ENCODE measurements at regions not wholly inside any gene's neighbourhood (a gene's known extent, or its start where the extent isn't known, plus 50 kb on each side); places are given as distances from the start of the nearest gene placed in this dataset.

- H3K4me2 ChIP-seq (ENCODE audit: low read depth, low read length, poor library complexity, severe bottlenecking) = no peak overlapping the region
These were observed 410.4 kb upstream of the NPVF start for GRCh38 chr7:25638590-25639244.

DNA sequence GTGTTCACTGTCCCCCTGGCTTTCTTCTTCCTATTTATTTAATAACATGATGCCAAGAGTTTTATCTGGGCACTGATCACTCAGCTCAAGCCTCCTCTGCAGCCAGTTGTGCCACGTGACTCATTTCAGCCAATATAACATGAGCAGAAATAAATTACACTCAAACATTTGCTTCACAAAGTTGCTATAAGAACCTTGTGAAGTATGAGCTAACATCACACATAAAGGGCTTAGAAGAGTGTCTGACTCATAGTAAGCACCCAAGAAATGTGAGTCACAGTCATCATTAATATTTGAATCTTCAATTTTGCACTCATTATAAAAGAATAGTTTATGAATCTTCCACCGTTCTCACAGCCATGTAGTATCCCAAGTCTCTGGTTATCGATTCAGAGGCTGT is 414.6 kb upstream of the NPVF start:
- H2AFZ ChIP-seq (ENCODE audit: low read length) = no peak overlapping the region
- no peak for DNase-seq
- H3K4me3 ChIP-seq (ENCODE audit: low read length) = no peak overlapping the region
- H3K27me3 ChIP-seq (ENCODE audit: low read length) = no peaks in the 10 kb centered on the region
- H3K9ac ChIP-seq (ENCODE audit: low read length) = no peak overlapping the region
- H3K79me2 ChIP-seq (ENCODE audit: low read length) = no peaks in the 10 kb centered on the region
- no peak overlapping the region for H3K4me2 ChIP-seq (ENCODE audit: low read depth, low read length, poor library complexity, severe bottlenecking)
- no peaks in the 10 kb centered on the region for H3K9me3 ChIP-seq (ENCODE audit: low read length)
- no peaks in the 10 kb centered on the region for H3K36me3 ChIP-seq (ENCODE audit: insufficient read depth, low read length)
- H3K27ac ChIP-seq (ENCODE audit: low read length) = no peak overlapping the region
- H4K20me1 ChIP-seq (ENCODE audit: insufficient read depth, low read depth, low read length) = no peaks in the 10 kb centered on the region
- H3K9me2 ChIP-seq (replicated peaks; ENCODE audit: insufficient read depth, low read length) = no peaks in the 10 kb centered on the region
- no peaks in the 10 kb centered on the region for H3K4me1 ChIP-seq (ENCODE audit: low read length)

More at GRCh38 chr7:25638590-25639244, 410.4 kb upstream of the NPVF start:
- Histone ChIP-seq H3K27me3 (ENCODE audit: low read length) (no peaks in the 10 kb centered on the region), H3K27ac (ENCODE audit: low read length) (no peak overlapping the region), H4K20me1 (ENCODE audit: insufficient read depth, low read depth, low read length) (no peaks in the 10 kb centered on the region), H3K9me3 (ENCODE audit: low read length) (no peaks in the 10 kb centered on the region), H3K36me3 (ENCODE audit: insufficient read depth, low read length) (no peaks in the 10 kb centered on the region), H2AFZ (ENCODE audit: low read length) (no peak overlapping the region), H3K4me3 (ENCODE audit: low read length) (no peak overlapping the region), H3K9ac (ENCODE audit: low read length) (no peak overlapping the region), H3K4me1 (ENCODE audit: low read length) (no peaks in the 10 kb centered on the region), H3K9me2 (replicated peaks; ENCODE audit: insufficient read depth, low read length) (no peaks in the 10 kb centered on the region), H3K79me2 (ENCODE audit: low read length) (no peaks in the 10 kb centered on the region)
- no peak for DNase-seq

DNA sequence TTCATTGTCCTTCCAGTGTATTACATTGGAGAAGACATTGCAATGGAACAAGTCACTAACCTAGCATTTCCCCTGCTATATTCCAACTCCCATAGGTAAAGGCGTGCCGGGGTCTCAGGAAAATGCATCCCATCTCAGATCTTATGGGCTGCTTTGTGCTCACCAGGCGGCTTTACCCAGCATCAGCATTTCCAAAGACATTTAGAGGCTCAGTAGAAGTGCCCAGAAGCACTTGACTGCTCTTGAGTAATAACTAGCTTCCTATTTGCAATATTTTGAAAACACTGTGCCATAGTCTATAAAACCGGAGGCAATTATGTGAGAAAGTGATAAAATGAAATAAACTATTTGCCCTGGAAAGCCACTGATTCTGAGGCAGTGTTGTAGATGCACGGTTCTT is 415.0 kb upstream of the NPVF start:
- Histone ChIP-seq H3K4me2 (ENCODE audit: low read depth, low read length, poor library complexity, severe bottlenecking) (no peak overlapping the region), H3K27me3 (ENCODE audit: low read length) (no peaks in the 10 kb centered on the region), H4K20me1 (ENCODE audit: insufficient read depth, low read depth, low read length) (no peaks in the 10 kb centered on the region), H3K9me3 (ENCODE audit: low read length) (no peaks in the 10 kb centered on the region), H3K27ac (ENCODE audit: low read length) (no peak overlapping the region), H3K79me2 (ENCODE audit: low read length) (no peaks in the 10 kb centered on the region), H3K9ac (ENCODE audit: low read length) (no peak overlapping the region), H3K36me3 (ENCODE audit: insufficient read depth, low read length) (no peaks in the 10 kb centered on the region), H3K4me3 (ENCODE audit: low read length) (no peak overlapping the region), H3K4me1 (ENCODE audit: low read length) (no peaks in the 10 kb centered on the region), H2AFZ (ENCODE audit: low read length) (no peak overlapping the region), H3K9me2 (replicated peaks; ENCODE audit: insufficient read depth, low read length) (no peaks in the 10 kb centered on the region)
- DNase-seq = no peak

DNA sequence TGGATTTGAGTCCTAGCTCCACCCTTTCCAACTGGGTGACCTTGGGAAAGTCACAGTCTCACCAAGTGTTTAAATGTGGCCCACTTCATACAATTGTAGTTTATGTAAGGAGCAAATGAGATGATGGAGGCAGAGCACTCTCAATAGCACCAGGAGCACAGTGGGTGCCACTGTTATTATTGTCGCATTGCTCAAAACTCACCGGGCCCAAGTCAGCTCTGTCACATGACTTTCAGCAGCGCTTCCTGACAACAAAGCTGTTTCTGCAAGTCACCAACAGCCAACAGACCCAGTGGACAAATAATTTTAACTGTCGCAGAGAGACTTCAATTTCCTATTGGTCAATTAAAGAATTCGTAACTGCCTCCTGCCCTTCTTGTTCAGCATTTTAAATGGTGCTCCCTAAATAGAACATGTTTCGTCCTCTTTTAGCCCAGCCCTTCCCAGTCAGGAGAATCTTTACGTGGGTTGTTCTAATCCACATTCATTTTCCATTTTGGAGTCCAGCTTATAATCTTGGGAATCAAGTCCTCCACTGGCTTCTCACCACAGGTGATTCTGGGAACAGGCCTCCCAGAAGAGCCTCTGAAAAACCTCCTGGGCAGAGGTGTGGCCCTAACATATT is 415.6 kb upstream of the NPVF start:
- DNase-seq = no peak
- no peaks in the 10 kb centered on the region for H3K9me2 ChIP-seq (replicated peaks; ENCODE audit: insufficient read depth, low read length)
- H3K4me1 ChIP-seq (ENCODE audit: low read length) = no peaks in the 10 kb centered on the region
- H3K9me3 ChIP-seq (ENCODE audit: low read length) = no peaks in the 10 kb centered on the region
- H3K27me3 ChIP-seq (ENCODE audit: low read length) = no peaks in the 10 kb centered on the region
- H3K9ac ChIP-seq (ENCODE audit: low read length) = no peak overlapping the region
- no peaks in the 10 kb centered on the region for H4K20me1 ChIP-seq (ENCODE audit: insufficient read depth, low read depth, low read length)
- H3K27ac ChIP-seq (ENCODE audit: low read length) = no peak overlapping the region
- H3K79me2 ChIP-seq (ENCODE audit: low read length) = no peaks in the 10 kb centered on the region
- no peak overlapping the region for H3K4me3 ChIP-seq (ENCODE audit: low read length)
- no peaks in the 10 kb centered on the region for H3K36me3 ChIP-seq (ENCODE audit: insufficient read depth, low read length)
- no peak overlapping the region for H2AFZ ChIP-seq (ENCODE audit: low read length)
- H3K4me2 ChIP-seq (ENCODE audit: low read depth, low read length, poor library complexity, severe bottlenecking) = no peak overlapping the region

DNA sequence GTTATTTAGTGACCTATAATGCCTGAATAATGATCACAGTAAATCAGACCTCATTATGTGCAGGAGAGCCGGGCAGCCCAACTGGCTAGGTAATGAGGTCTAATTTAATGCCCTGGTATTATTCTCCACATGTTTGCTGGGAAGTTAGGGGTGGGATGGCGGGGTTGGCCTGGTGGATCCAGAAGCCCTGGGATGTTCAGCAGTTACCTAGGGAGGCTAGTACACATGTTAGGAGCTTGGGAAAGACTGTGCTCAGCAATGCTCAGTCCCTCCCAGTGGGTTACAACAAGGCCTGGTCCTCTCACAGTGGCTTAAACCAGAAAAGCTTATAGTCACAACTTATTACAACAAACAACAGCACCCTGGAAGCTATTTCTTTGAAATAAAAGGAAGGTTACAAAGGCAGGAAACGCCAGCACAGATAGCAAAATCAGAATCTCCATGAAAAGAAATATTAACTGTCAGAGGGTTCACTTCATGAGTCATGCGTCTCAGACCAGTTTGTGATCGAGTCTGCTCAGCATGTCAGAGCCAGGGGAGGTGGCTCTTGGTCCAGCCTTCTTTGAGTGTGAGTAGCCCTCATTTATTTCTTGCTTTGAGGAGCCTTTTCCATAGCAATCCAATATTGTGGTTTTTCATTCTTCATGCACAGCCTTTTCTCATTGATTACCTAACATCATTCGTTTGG is 418.6 kb upstream of the NPVF start:
- H3K4me1 ChIP-seq (ENCODE audit: low read length) = no peaks in the 10 kb centered on the region
- no peaks in the 10 kb centered on the region for H3K79me2 ChIP-seq (ENCODE audit: low read length)
- H3K9ac ChIP-seq (ENCODE audit: low read length) = no peak overlapping the region
- no peak overlapping the region for H3K4me2 ChIP-seq (ENCODE audit: low read depth, low read length, poor library complexity, severe bottlenecking)
- H3K4me3 ChIP-seq (ENCODE audit: low read length) = no peak overlapping the region
- no peaks in the 10 kb centered on the region for H3K36me3 ChIP-seq (ENCODE audit: insufficient read depth, low read length)
- no peaks in the 10 kb centered on the region for H3K9me3 ChIP-seq (ENCODE audit: low read length)
- H2AFZ ChIP-seq (ENCODE audit: low read length) = no peak overlapping the region
- H3K27ac ChIP-seq (ENCODE audit: low read length) = no peak overlapping the region
- no peak for DNase-seq
- no peaks in the 10 kb centered on the region for H3K27me3 ChIP-seq (ENCODE audit: low read length)
- no peaks in the 10 kb centered on the region for H4K20me1 ChIP-seq (ENCODE audit: insufficient read depth, low read depth, low read length)
- no peaks in the 10 kb centered on the region for H3K9me2 ChIP-seq (replicated peaks; ENCODE audit: insufficient read depth, low read length)

- no peak overlapping the region for H3K4me3 ChIP-seq (ENCODE audit: low read length)
- no peaks in the 10 kb centered on the region for H3K27me3 ChIP-seq (ENCODE audit: low read length)
- H3K9me3 ChIP-seq (ENCODE audit: low read length) = no peaks in the 10 kb centered on the region
- DNase-seq = no peak
- no peaks in the 10 kb centered on the region for H3K4me1 ChIP-seq (ENCODE audit: low read length)
- no peak overlapping the region for H3K4me2 ChIP-seq (ENCODE audit: low read depth, low read length, poor library complexity, severe bottlenecking)
- H4K20me1 ChIP-seq (ENCODE audit: insufficient read depth, low read depth, low read length) = no peaks in the 10 kb centered on the region
- no peaks in the 10 kb centered on the region for H3K79me2 ChIP-seq (ENCODE audit: low read length)
- H2AFZ ChIP-seq (ENCODE audit: low read length) = no peak overlapping the region
- no peaks in the 10 kb centered on the region for H3K9me2 ChIP-seq (replicated peaks; ENCODE audit: insufficient read depth, low read length)
- H3K36me3 ChIP-seq (ENCODE audit: insufficient read depth, low read length) = no peaks in the 10 kb centered on the region
- no peak overlapping the region for H3K9ac ChIP-seq (ENCODE audit: low read length)
- no peak overlapping the region for H3K27ac ChIP-seq (ENCODE audit: low read length)
These were observed 419.6 kb upstream of the NPVF start for GRCh38 chr7:25647872-25648271.

DNA sequence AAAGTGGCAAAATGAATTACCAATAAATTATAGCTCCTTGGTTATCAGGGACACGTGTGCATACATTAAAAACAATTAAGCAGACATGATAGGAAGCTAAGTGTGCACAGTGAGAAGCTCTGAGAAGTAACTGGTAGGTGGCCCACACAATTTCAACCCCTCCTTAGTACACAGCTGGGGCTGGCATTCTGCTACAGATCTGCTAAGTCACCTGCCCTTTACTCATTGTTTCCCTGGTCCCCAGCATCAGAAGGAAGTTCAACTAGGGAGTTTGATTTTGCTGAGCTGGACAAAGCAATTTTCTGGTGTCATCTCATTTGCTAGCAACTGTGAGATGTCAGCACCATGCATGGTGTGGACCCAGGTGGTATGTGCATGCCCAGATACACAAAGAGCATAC is 424.1 kb upstream of the NPVF start:
- H3K9me3 ChIP-seq (ENCODE audit: low read length) = no peaks in the 10 kb centered on the region
- H4K20me1 ChIP-seq (ENCODE audit: insufficient read depth, low read depth, low read length) = no peaks in the 10 kb centered on the region
- no peak for DNase-seq
- H2AFZ ChIP-seq (ENCODE audit: low read length) = no peak overlapping the region
- no peaks in the 10 kb centered on the region for H3K36me3 ChIP-seq (ENCODE audit: insufficient read depth, low read length)
- H3K27ac ChIP-seq (ENCODE audit: low read length) = no peak overlapping the region
- no peak overlapping the region for H3K4me2 ChIP-seq (ENCODE audit: low read depth, low read length, poor library complexity, severe bottlenecking)
- H3K4me3 ChIP-seq (ENCODE audit: low read length) = no peak overlapping the region
- no peaks in the 10 kb centered on the region for H3K79me2 ChIP-seq (ENCODE audit: low read length)
- H3K27me3 ChIP-seq (ENCODE audit: low read length) = no peaks in the 10 kb centered on the region
- no peaks in the 10 kb centered on the region for H3K9me2 ChIP-seq (replicated peaks; ENCODE audit: insufficient read depth, low read length)
- H3K4me1 ChIP-seq (ENCODE audit: low read length) = no peaks in the 10 kb centered on the region
- no peak overlapping the region for H3K9ac ChIP-seq (ENCODE audit: low read length)

- no peak overlapping the region for H3K27ac ChIP-seq (ENCODE audit: low read length)
- no peaks in the 10 kb centered on the region for H4K20me1 ChIP-seq (ENCODE audit: insufficient read depth, low read depth, low read length)
- no peak overlapping the region for H3K4me3 ChIP-seq (ENCODE audit: low read length)
- H3K9me3 ChIP-seq (ENCODE audit: low read length) = no peaks in the 10 kb centered on the region
- H3K4me2 ChIP-seq (ENCODE audit: low read depth, low read length, poor library complexity, severe bottlenecking) = no peak overlapping the region
- no peaks in the 10 kb centered on the region for H3K79me2 ChIP-seq (ENCODE audit: low read length)
- no peaks in the 10 kb centered on the region for H3K36me3 ChIP-seq (ENCODE audit: insufficient read depth, low read length)
- no peak for DNase-seq
- no peak overlapping the region for H2AFZ ChIP-seq (ENCODE audit: low read length)
- no peaks in the 10 kb centered on the region for H3K27me3 ChIP-seq (ENCODE audit: low read length)
- H3K9me2 ChIP-seq (replicated peaks; ENCODE audit: insufficient read depth, low read length) = no peaks in the 10 kb centered on the region
- H3K4me1 ChIP-seq (ENCODE audit: low read length) = no peaks in the 10 kb centered on the region
- H3K9ac ChIP-seq (ENCODE audit: low read length) = no peak overlapping the region
These were observed 425.1 kb upstream of the NPVF start for GRCh38 chr7:25653384-25653783.
